ENCODE measurements at regions not wholly inside any gene's neighbourhood (a gene's known extent, or its start where the extent isn't known, plus 50 kb on each side); places are given as distances from the start of the nearest gene placed in this dataset.
"Not testable (repeated sequence)": the region's sequence is repeated elsewhere in the genome, so short reads cannot be mapped to it uniquely, and the experiment has no call there.

GRCh38 chr3:44130249-44130648 lies 111.4 kb upstream of the TOPAZ1 start:
- DNase-seq (ENCODE audit: low read depth in 2 of 2), result no peak

GRCh38 chr3:44132061-44132460 lies 109.6 kb upstream of the TOPAZ1 start:
- DNase-seq (ENCODE audit: low read depth in 2 of 2), result no peak

- DNase-seq (ENCODE audit: low read depth in 2 of 2), result no peak
These were observed 109.1 kb upstream of the TOPAZ1 start for GRCh38 chr3:44132593-44132992.

GRCh38 chr3:44136421-44136820 lies 105.3 kb upstream of the TOPAZ1 start:
- DNase-seq (ENCODE audit: low read depth in 2 of 2), result no peak

- no peak for DNase-seq (ENCODE audit: low read depth in 2 of 2)
These were observed 95.6 kb upstream of the TOPAZ1 start for GRCh38 chr3:44146073-44146472.

- no peak for DNase-seq (ENCODE audit: low read depth in 2 of 2)
These were observed 81.9 kb upstream of the TOPAZ1 start for GRCh38 chr3:44159696-44160300.

- no peak for DNase-seq (ENCODE audit: low read depth in 2 of 2)
These were observed 80.9 kb upstream of the TOPAZ1 start for GRCh38 chr3:44160818-44161217.

- no peak for DNase-seq (ENCODE audit: low read depth in 2 of 2)
These were observed 69.8 kb upstream of the TOPAZ1 start for GRCh38 chr3:44171891-44172290.

GRCh38 chr3:44172701-44173100 lies 69.0 kb upstream of the TOPAZ1 start:
- DNase-seq (ENCODE audit: low read depth in 2 of 2), result not testable (repeated sequence)

GRCh38 chr3:44173263-44173662 lies 68.4 kb upstream of the TOPAZ1 start:
- no peak for DNase-seq (ENCODE audit: low read depth in 2 of 2)

GRCh38 chr3:44175070-44175469 lies 66.6 kb upstream of the TOPAZ1 start:
- DNase-seq (ENCODE audit: low read depth in 2 of 2), result no peak

GRCh38 chr3:44179246-44179645 lies 62.4 kb upstream of the TOPAZ1 start:
- DNase-seq (ENCODE audit: low read depth in 2 of 2), result no peak

GRCh38 chr3:44184319-44184953 lies 57.2 kb upstream of the TOPAZ1 start:
- DNase-seq (ENCODE audit: low read depth in 2 of 2), result no peak

GRCh38 chr3:44185396-44185915 lies 56.2 kb upstream of the TOPAZ1 start:
- DNase-seq (ENCODE audit: low read depth in 2 of 2), result no peak

- DNase-seq (ENCODE audit: low read depth in 2 of 2), result no peak
These were observed 55.5 kb upstream of the TOPAZ1 start for GRCh38 chr3:44186111-44186672.

GRCh38 chr3:44186712-44187111 lies 55.0 kb upstream of the TOPAZ1 start:
- DNase-seq (ENCODE audit: low read depth in 2 of 2), result no peak
